ENCODE measurements at regions not wholly inside any gene's neighbourhood (a gene's known extent, or its start where the extent isn't known, plus 50 kb on each side); places are given as distances from the start of the nearest gene placed in this dataset.

- TF ChIP-seq CTCF (IDR thresholded peaks at IDR 0.05; ENCODE audit: low read length), result no peak
- TF ChIP-seq EZH2 (optimal IDR thresholded peaks at IDR 0.05; ENCODE audit: low read depth, low read length), result no peak
- TF ChIP-seq EZH2phosphoT487 (IDR thresholded peaks at IDR 0.05; ENCODE audit: low read length), result no peak
These were observed 239.0 kb upstream of the DIAPH2 start for GRCh38 chrX:96445531-96446065.

All from MM.1S (cell line).